NT2/D1 (cell line): ENCODE measurements at regions not wholly inside any gene's neighbourhood (a gene's known extent, or its start where the extent isn't known, plus 50 kb on each side); places are given as distances from the start of the nearest gene placed in this dataset.

Experiments used
- DNase-seq: peaks from one replicate; pipeline ENCODE4 v3.0.0-alpha.2; 2011; ENCODE audit warnings: low read depth, low spot score
- H3K27me3 ChIP-seq: 2 replicates; pipeline ENCODE4 v1.6.0; 2011; ENCODE audit warnings: mild to moderate bottlenecking; ENCODE audit not compliant: insufficient read length, insufficient read depth
- H3K36me3 ChIP-seq: 2 replicates; pipeline ENCODE4 v1.6.1; 2011; ENCODE audit warnings: mild to moderate bottlenecking, low read length, mixed read lengths; ENCODE audit not compliant: insufficient read depth, insufficient read length
- H3K4me1 ChIP-seq: 2 replicates; pipeline ENCODE4 v1.5.1; 2011; ENCODE audit not compliant: insufficient read depth, insufficient read length
- H3K4me3 ChIP-seq: 2 replicates; pipeline ENCODE4 v1.5.1; 2011; ENCODE audit warnings: low read depth; ENCODE audit not compliant: insufficient read length
- H3K9ac ChIP-seq: 2 replicates; pipeline ENCODE4 v1.6.0; 2011; ENCODE audit warnings: low read depth; ENCODE audit not compliant: insufficient read length
- H3K9me3 ChIP-seq: 2 replicates; pipeline ENCODE4 v1.5.1; 2011; ENCODE audit warnings: mild to moderate bottlenecking, low read length; ENCODE audit not compliant: insufficient read depth
- SUZ12 ChIP-seq: IDR thresholded peaks from 2 replicates; pipeline ENCODE4 v1.6.1; 2011; ENCODE audit not compliant: insufficient read length, insufficient read depth; ENCODE audit errors: extremely low read depth
- YY1 ChIP-seq: IDR thresholded peaks from 2 replicates; pipeline ENCODE4 v1.6.1; 2011; ENCODE audit not compliant: insufficient read length, insufficient read depth
- ZNF274 ChIP-seq: IDR thresholded peaks from 2 replicates; pipeline ENCODE4 v1.6.1; 2011; ENCODE audit warnings: mild to moderate bottlenecking, low read depth, low read length

- no peak for TF ChIP-seq YY1
- TF ChIP-seq ZNF274 = no peak
- TF ChIP-seq SUZ12 = no peak
- Histone ChIP-seq H3K36me3 (no peaks in the 10 kb centered on the region), H3K4me3 (no peak overlapping the region), H3K27me3 (no peaks in the 10 kb centered on the region), H3K4me1 (no peaks in the 10 kb centered on the region), H3K9ac (no peak overlapping the region), H3K9me3 (no peaks in the 10 kb centered on the region)
- DNase-seq = no peak
Measured at GRCh38 chr2:144848423-144848822, 328.5 kb upstream of the ZEB2 start.

GRCh38 chr2:144847347-144848080 lies 327.6 kb upstream of the ZEB2 start:
- Histone ChIP-seq H3K9me3 (no peaks in the 10 kb centered on the region), H3K9ac (no peak overlapping the region), H3K4me1 (no peaks in the 10 kb centered on the region), H3K4me3 (no peak overlapping the region), H3K27me3 (no peaks in the 10 kb centered on the region), H3K36me3 (no peaks in the 10 kb centered on the region)
- DNase-seq = no peak
- TF ChIP-seq SUZ12 = no peak
- no peak for TF ChIP-seq YY1
- no peak for TF ChIP-seq ZNF274

GRCh38 chr2:144836635-144837350 lies 316.9 kb upstream of the ZEB2 start:
- DNase-seq = no peak

GRCh38 chr2:144835634-144836350 lies 315.9 kb upstream of the ZEB2 start:
- DNase-seq = no peak
- TF ChIP-seq ZNF274 (no peak), SUZ12 (no peak), YY1 (no peak)

More at GRCh38 chr2:144836635-144837350, 316.9 kb upstream of the ZEB2 start:
- TF ChIP-seq SUZ12 (no peak), ZNF274 (no peak), YY1 (no peak)
- no peaks in the 10 kb centered on the region for H3K9me3 ChIP-seq
- no peak overlapping the region for H3K9ac ChIP-seq
- H3K27me3 ChIP-seq = no peaks in the 10 kb centered on the region
- no peaks in the 10 kb centered on the region for H3K36me3 ChIP-seq
- no peaks in the 10 kb centered on the region for H3K4me1 ChIP-seq
- no peak overlapping the region for H3K4me3 ChIP-seq

GRCh38 chr2:144834998-144835633 lies 315.2 kb upstream of the ZEB2 start:
- no peaks in the 10 kb centered on the region for H3K9me3 ChIP-seq
- H3K27me3 ChIP-seq = no peaks in the 10 kb centered on the region
- no peak overlapping the region for H3K9ac ChIP-seq
- H3K4me3 ChIP-seq = no peak overlapping the region
- H3K36me3 ChIP-seq = no peaks in the 10 kb centered on the region
- no peaks in the 10 kb centered on the region for H3K4me1 ChIP-seq
- DNase-seq = no peak
- no peak for TF ChIP-seq YY1

More at GRCh38 chr2:144835634-144836350, 315.9 kb upstream of the ZEB2 start:
- Histone ChIP-seq H3K9me3 (no peaks in the 10 kb centered on the region), H3K36me3 (no peaks in the 10 kb centered on the region), H3K4me3 (no peak overlapping the region), H3K4me1 (no peaks in the 10 kb centered on the region), H3K9ac (no peak overlapping the region), H3K27me3 (no peaks in the 10 kb centered on the region)

- H3K4me3 ChIP-seq = no peak overlapping the region
- DNase-seq = no peak
- H3K36me3 ChIP-seq = no peaks in the 10 kb centered on the region
- H3K27me3 ChIP-seq = no peaks in the 10 kb centered on the region
- H3K9me3 ChIP-seq = no peaks in the 10 kb centered on the region
- H3K9ac ChIP-seq = no peak overlapping the region
- H3K4me1 ChIP-seq = no peaks in the 10 kb centered on the region
- TF ChIP-seq SUZ12 = no peak
- no peak for TF ChIP-seq ZNF274
- no peak for TF ChIP-seq YY1
Measured at GRCh38 chr2:144834363-144834762, 314.4 kb upstream of the ZEB2 start.

- Histone ChIP-seq H3K27me3 (no peaks in the 10 kb centered on the region), H3K4me1 (no peaks in the 10 kb centered on the region), H3K4me3 (no peak overlapping the region), H3K36me3 (no peaks in the 10 kb centered on the region), H3K9ac (no peak overlapping the region), H3K9me3 (no peaks in the 10 kb centered on the region)
- no peak for DNase-seq
- TF ChIP-seq YY1 = no peak
- no peak for TF ChIP-seq ZNF274
- no peak for TF ChIP-seq SUZ12
Measured at GRCh38 chr2:144833075-144833637, 313.2 kb upstream of the ZEB2 start.
